ENCODE measurements at regions not wholly inside any gene's neighbourhood (a gene's known extent, or its start where the extent isn't known, plus 50 kb on each side); places are given as distances from the start of the nearest gene placed in this dataset.

- no peak for ATAC-seq (ENCODE audit: poor library complexity)
- no peak overlapping the region for H3K4me3 Mint-ChIP-seq
These were observed 1027.9 kb upstream of the ADGRB3 start for GRCh38 chr6:67606906-67607828.

GRCh38 chr6:67594366-67594765 lies 1040.7 kb upstream of the ADGRB3 start:
- Mint-ChIP-seq H3K36me3 (ENCODE audit: low read depth) (no peaks in the 10 kb centered on the region), H3K4me1 (ENCODE audit: low read depth) (no peaks in the 10 kb centered on the region), H3K9me3 (peaks cover 12% of the 10 kb centered on the region), H3K27me3 (no peaks in the 10 kb centered on the region), H3K4me3 (no peak overlapping the region), H3K27ac (no peak overlapping the region)
- ChIA-PET POLR2A (no interaction called here), CTCF (no interaction called here)
- no peaks in the 10 kb centered on the region for H3K27me3 ChIP-seq (ENCODE audit: control insufficient read depth in 1 of 2, insufficient read depth in 2 of 2, low read length in 2 of 2)
- no peak for TF ChIP-seq CTCF (IDR thresholded peaks at IDR 0.05)
- no peaks in the 10 kb centered on the region for H3K36me3 ChIP-seq (ENCODE audit: insufficient read depth, low read length)
- H3K4me1 ChIP-seq (ENCODE audit: insufficient read depth, low read length), result no peaks in the 10 kb centered on the region
- ATAC-seq (ENCODE audit: poor library complexity) (no peak), DNase-seq (no peak)
- no peaks in the 10 kb centered on the region for H3K9me3 ChIP-seq (ENCODE audit: control insufficient read depth in 1 of 2, insufficient read depth in 1 of 2, low read length in 2 of 2)
- H3K4me3 ChIP-seq (ENCODE audit: low read length), result no peak overlapping the region
- intact Hi-C loops (cut with DNase I, micrococcal nuclease), result no loop called here
- H3K27ac ChIP-seq (ENCODE audit: low read depth in 1 of 2, low read length in 2 of 2), result no peak overlapping the region

More at GRCh38 chr6:67606906-67607828, 1027.9 kb upstream of the ADGRB3 start:
- peaks cover 0 to 8% of the 10 kb centered on the region in 2 experiments for H3K9me3 ChIP-seq (ENCODE audit: control insufficient read depth in 1 of 2, insufficient read depth in 1 of 2, low read length in 2 of 2)
- no peak for DNase-seq
- intact Hi-C loops (cut with DNase I, micrococcal nuclease), result no loop called here
- no peaks in the 10 kb centered on the region for H3K36me3 Mint-ChIP-seq (ENCODE audit: low read depth)
- H3K27me3 Mint-ChIP-seq, result no peaks in the 10 kb centered on the region
- no peak for TF ChIP-seq CTCF (IDR thresholded peaks at IDR 0.05)
- H3K9me3 Mint-ChIP-seq, result peaks cover 5% of the 10 kb centered on the region
- H3K27ac Mint-ChIP-seq, result no peak overlapping the region
- H3K4me1 Mint-ChIP-seq (ENCODE audit: low read depth), result no peaks in the 10 kb centered on the region
- ChIA-PET CTCF (no interaction called here), POLR2A (no interaction called here)
- no peaks in the 10 kb centered on the region for H3K4me1 ChIP-seq (ENCODE audit: insufficient read depth, low read length)
- no peak overlapping the region for H3K27ac ChIP-seq (ENCODE audit: low read depth in 1 of 2, low read length in 2 of 2)
- no peaks in the 10 kb centered on the region for H3K27me3 ChIP-seq (ENCODE audit: control insufficient read depth in 1 of 2, insufficient read depth in 2 of 2, low read length in 2 of 2)
- no peaks in the 10 kb centered on the region for H3K36me3 ChIP-seq (ENCODE audit: insufficient read depth, low read length)
- no peak overlapping the region for H3K4me3 ChIP-seq (ENCODE audit: low read length)

- H3K4me3 Mint-ChIP-seq, result no peak overlapping the region
- intact Hi-C loops (cut with DNase I, micrococcal nuclease), result no loop called here
- no peaks in the 10 kb centered on the region for H3K36me3 Mint-ChIP-seq (ENCODE audit: low read depth)
These were observed 1041.8 kb upstream of the ADGRB3 start for GRCh38 chr6:67593247-67593646.

More at GRCh38 chr6:67593247-67593646, 1041.8 kb upstream of the ADGRB3 start:
- no peak overlapping the region for H3K27ac ChIP-seq (ENCODE audit: low read depth in 1 of 2, low read length in 2 of 2)
- no peaks in the 10 kb centered on the region for H3K27me3 ChIP-seq (ENCODE audit: control insufficient read depth in 1 of 2, insufficient read depth in 2 of 2, low read length in 2 of 2)
- Mint-ChIP-seq H3K27ac (no peak overlapping the region), H3K4me1 (ENCODE audit: low read depth) (no peaks in the 10 kb centered on the region), H3K27me3 (no peaks in the 10 kb centered on the region), H3K9me3 (peaks cover 12% of the 10 kb centered on the region)
- DNase-seq (no peak), ATAC-seq (ENCODE audit: poor library complexity) (no peak)
- ChIA-PET POLR2A (no interaction called here), CTCF (no interaction called here)
- H3K36me3 ChIP-seq (ENCODE audit: insufficient read depth, low read length), result no peaks in the 10 kb centered on the region
- TF ChIP-seq CTCF (IDR thresholded peaks at IDR 0.05), result no peak
- no peaks in the 10 kb centered on the region for H3K9me3 ChIP-seq (ENCODE audit: control insufficient read depth in 1 of 2, insufficient read depth in 1 of 2, low read length in 2 of 2)
- no peaks in the 10 kb centered on the region for H3K4me1 ChIP-seq (ENCODE audit: insufficient read depth, low read length)
- H3K4me3 ChIP-seq (ENCODE audit: low read length), result no peak overlapping the region
